Muscle layer of duodenum (tissue), 2 donors: ENCODE measurements at regions not wholly inside any gene's neighbourhood (a gene's known extent, or its start where the extent isn't known, plus 50 kb on each side); places are given as distances from the start of the nearest gene placed in this dataset.

Experiments used
- H3K27ac ChIP-seq: one replicate; pipeline ENCODE4 v1.7.0; 2013; ENCODE audit warnings: mild to moderate bottlenecking, low read length
- H3K27me3 ChIP-seq: one replicate; pipeline ENCODE4 v1.7.0; 2013; ENCODE audit warnings: low read depth, mild to moderate bottlenecking, control low read depth, low read length
- H3K36me3 ChIP-seq, 2 donors: one replicate each; pipeline ENCODE4 v1.7.0; 2013; ENCODE audit warnings: low read length in 2 of 2, control low read depth in 1 of 2, mild to moderate bottlenecking in 1 of 2; ENCODE audit not compliant: insufficient read depth in 2 of 2, control insufficient read depth in 1 of 2
- H3K4me1 ChIP-seq, 2 donors: one replicate each; pipeline ENCODE4 v1.7.0; 2013; ENCODE audit warnings: low read length in 2 of 2, mild to moderate bottlenecking in 2 of 2, control low read depth in 1 of 2, moderate library complexity in 1 of 2; ENCODE audit not compliant: insufficient read depth in 2 of 2, control insufficient read depth in 1 of 2
- H3K4me3 ChIP-seq, 2 donors: one replicate each; pipeline ENCODE4 v1.7.0; 2013; ENCODE audit warnings: low read length in 2 of 2, low read depth in 1 of 2, mild to moderate bottlenecking in 1 of 2
- H3K9me3 ChIP-seq, 2 donors: one replicate each; pipeline ENCODE4 v1.7.0; 2013; ENCODE audit warnings: low read length in 2 of 2, control low read depth in 1 of 2, mild to moderate bottlenecking in 1 of 2; ENCODE audit not compliant: control insufficient read depth in 1 of 2
- donor health status: healthy.

DNA sequence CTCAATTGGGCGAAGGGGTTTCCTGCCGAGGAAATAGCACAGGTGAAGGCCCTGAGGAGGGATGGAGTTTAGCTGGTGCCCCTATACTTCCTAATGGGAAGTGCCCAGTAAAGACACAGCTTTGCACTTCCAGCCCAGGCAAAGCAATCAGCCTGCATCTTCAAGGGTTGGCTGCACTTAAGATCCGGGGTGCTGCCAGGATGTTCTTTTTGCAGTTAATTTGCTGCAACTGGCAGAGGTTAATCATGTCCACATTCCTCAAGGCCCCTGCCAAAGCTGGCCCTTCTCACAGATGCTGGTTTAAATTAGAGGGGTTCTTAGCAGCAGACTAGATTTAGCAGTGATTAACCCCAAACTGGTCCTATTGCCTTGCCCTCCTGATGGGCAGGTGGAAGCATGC, 137.7 kb upstream of the NAV2 start:
- Histone ChIP-seq H3K27me3 (no peaks in the 10 kb centered on the region), H3K9me3 (no peaks in the 10 kb centered on the region), H3K4me1 (peaks cover 14 to 50% of the 10 kb centered on the region in 2 donors), H3K4me3 (no peak overlapping the region), H3K27ac (no peak overlapping the region), H3K36me3 (no peaks in the 10 kb centered on the region)

DNA sequence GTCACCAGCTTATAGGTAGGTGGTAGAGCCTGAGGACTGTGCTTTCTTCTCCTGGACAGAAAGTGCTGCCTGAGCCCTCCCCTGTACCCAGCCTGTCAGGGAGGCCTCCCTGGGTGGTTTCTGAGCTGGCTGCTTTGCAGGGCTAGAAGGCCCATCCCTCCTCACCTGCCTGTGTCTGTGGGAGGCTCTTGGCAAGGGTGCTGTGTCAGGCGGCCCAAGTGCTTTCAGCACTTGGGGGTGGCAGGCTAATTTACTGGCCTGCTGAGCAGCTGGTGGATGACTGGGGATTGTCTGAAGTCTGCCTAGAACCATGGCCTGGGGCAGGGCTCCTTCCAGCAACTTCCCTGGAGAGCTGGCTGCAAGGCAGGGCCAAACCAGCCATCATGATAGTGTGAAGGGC, 139.0 kb upstream of the NAV2 start:
- peaks cover 13 to 43% of the 10 kb centered on the region in 2 donors for H3K4me1 ChIP-seq
- H3K36me3 ChIP-seq: no peaks in the 10 kb centered on the region
- no peak overlapping the region for H3K27ac ChIP-seq
- H3K4me3 ChIP-seq: no peak overlapping the region
- H3K27me3 ChIP-seq: no peaks in the 10 kb centered on the region
- H3K9me3 ChIP-seq: no peaks in the 10 kb centered on the region

DNA sequence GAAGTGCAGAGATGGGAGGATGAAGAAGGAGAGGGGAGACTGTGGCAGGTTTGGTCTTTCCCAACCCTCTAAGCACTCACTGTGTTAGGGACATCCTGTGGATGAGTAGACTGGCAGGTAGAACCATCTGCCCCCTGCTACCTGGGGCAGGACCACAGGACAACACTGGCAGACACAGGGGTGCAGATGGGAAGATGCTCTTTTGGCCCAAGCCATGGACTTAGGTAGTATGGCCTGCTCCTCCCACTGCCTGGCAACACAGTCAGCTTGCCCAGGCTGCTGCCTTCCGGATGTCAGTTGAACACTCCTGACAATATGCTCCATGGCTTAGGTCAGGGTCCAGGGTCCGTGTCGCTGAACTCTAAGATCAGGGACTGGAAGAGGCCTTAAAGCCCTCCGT, 140.7 kb upstream of the NAV2 start:
- Histone ChIP-seq H3K4me3 (no peak overlapping the region), H3K27me3 (no peaks in the 10 kb centered on the region), H3K4me1 (peaks cover 5 to 36% of the 10 kb centered on the region in 2 donors), H3K9me3 (no peaks in the 10 kb centered on the region), H3K36me3 (no peaks in the 10 kb centered on the region), H3K27ac (no peak overlapping the region)

DNA sequence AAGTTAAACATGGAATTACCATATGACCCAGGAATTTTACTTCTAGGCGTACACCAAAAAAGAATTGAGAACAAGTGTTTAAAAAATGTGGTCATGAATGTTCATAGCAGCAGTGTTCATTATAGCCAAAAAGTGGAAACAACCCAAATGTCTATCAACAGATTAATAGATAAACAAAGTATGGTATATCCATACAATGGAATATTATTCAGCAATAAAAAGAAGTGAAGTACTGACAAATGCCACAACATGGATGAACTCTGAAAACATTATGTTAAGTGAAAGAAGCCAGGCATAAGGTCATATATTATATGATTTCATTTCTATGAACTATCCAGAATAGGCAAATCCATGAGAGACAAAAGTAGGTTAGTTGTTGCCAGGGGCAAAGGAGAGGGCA, 141.7 kb upstream of the NAV2 start:
- Histone ChIP-seq H3K27me3 (no peaks in the 10 kb centered on the region), H3K4me3 (no peak overlapping the region), H3K27ac (no peak overlapping the region), H3K4me1 (peaks cover 4 to 35% of the 10 kb centered on the region in 2 donors), H3K9me3 (no peaks in the 10 kb centered on the region), H3K36me3 (no peaks in the 10 kb centered on the region)

DNA sequence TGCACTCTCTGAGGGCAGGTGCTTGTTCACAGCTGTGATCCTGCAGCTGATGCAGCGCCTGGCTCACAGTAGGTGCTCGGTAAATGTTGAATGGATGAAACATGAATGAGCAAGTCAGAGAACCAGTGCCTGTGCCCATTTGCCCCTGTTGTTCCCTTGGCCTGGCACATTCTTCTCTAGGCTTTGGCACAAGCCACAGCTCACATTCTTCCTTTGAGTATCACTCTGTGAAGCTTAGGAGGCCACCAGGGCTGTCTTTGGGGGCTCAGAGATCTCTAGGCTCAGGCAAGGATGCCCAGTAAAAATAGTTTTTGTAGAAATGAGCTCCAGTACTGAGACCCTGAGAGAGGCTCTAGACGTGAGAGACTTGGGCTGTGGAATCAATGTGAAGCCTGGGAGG, 144.6 kb upstream of the NAV2 start:
- no peak overlapping the region for H3K4me3 ChIP-seq
- H3K36me3 ChIP-seq: no peaks in the 10 kb centered on the region
- no peaks in the 10 kb centered on the region for H3K9me3 ChIP-seq
- peaks cover 4 to 19% of the 10 kb centered on the region in 2 donors for H3K4me1 ChIP-seq
- H3K27ac ChIP-seq: no peak overlapping the region
- H3K27me3 ChIP-seq: no peaks in the 10 kb centered on the region

DNA sequence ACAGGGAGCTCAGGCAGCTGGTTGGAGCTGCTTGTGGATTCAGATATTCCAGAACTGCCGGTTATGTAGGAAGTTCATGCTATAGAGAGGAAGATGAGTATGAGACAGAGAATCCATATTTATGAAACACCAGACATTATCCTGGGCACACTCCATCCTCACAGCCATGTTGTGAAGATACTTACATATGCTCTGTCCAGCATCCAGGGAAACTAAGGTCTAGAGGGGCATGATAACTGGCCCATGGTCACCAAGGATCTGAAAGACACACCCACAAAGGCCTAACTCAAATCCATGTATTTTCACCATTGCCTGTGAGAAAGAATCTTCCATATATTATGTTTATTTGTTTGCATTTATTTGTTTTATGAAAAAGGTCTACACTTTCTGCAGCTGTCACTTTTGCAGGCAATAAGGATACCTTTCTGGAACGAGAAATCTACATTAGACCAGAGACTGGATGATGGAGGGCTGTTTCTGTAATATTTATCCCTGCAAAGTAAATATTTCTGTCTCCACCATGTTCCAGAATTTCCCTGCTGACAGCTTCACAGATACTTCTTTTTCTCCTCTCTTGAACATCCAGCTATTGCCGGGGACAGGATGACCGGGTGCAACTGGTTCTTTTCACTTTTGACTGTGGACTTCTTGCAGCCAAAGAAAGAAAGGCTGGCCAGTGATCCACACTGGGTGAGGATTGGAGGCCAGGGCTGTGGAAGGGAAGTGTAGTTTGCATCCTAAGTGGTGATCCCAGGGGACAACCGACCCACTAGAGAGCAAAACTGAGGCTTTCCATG, 145.9 kb upstream of the NAV2 start:
- Histone ChIP-seq H3K4me1 (peaks cover 4 to 19% of the 10 kb centered on the region in 2 donors), H3K27me3 (no peaks in the 10 kb centered on the region), H3K27ac (no peak overlapping the region)

DNA sequence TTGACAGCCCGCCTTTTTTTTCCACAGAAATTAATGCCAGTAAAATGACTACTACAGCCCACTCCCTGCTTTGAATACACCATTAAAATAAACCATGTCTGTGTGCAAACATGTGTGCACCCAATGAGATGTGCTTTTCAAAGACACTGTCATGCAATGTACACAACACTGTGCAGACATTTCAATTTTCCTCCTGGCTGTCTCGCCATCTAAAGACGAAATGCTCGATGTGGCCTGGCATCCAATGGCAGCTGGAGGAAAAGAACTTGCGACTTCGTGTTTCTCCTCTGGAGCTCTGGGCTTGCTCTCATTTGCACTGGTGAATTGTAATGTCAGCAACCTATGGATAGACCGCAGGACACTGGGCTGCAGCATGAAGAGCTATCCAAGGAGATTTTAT, 147.0 kb upstream of the NAV2 start:
- H3K4me1 ChIP-seq: peaks cover 4 to 19% of the 10 kb centered on the region in 2 donors
- no peaks in the 10 kb centered on the region for H3K9me3 ChIP-seq
- no peak overlapping the region for H3K4me3 ChIP-seq
- H3K27ac ChIP-seq: no peak overlapping the region
- no peaks in the 10 kb centered on the region for H3K36me3 ChIP-seq
- H3K27me3 ChIP-seq: no peaks in the 10 kb centered on the region

More for the DNA sequence above, 145.9 kb upstream of the NAV2 start:
- Histone ChIP-seq H3K36me3 (no peaks in the 10 kb centered on the region), H3K4me3 (no peak overlapping the region), H3K9me3 (no peaks in the 10 kb centered on the region)

DNA sequence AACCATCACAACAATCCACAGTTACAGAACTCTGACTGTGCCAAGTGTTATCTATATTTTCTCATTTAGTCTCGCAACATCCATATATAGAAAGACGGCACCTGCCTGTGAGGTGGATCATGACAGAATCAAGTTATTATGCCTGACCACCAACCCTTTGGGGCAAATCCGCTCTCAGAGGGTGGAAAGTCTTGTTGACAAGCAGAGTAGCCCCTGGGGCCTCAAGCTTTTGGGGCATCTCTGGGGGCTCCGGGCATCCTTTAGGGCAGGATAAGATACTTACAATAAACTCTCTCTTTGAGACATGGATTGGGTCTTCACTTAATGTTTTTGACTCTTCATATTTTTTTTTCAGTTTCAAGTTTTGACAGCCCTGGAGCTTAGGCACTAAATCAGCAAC, 150.5 kb upstream of the NAV2 start:
- Histone ChIP-seq H3K9me3 (no peaks in the 10 kb centered on the region), H3K27ac (no peak overlapping the region), H3K36me3 (no peaks in the 10 kb centered on the region), H3K27me3 (no peaks in the 10 kb centered on the region), H3K4me1 (peaks cover 0 to 11% of the 10 kb centered on the region in 2 donors), H3K4me3 (no peak overlapping the region)

DNA sequence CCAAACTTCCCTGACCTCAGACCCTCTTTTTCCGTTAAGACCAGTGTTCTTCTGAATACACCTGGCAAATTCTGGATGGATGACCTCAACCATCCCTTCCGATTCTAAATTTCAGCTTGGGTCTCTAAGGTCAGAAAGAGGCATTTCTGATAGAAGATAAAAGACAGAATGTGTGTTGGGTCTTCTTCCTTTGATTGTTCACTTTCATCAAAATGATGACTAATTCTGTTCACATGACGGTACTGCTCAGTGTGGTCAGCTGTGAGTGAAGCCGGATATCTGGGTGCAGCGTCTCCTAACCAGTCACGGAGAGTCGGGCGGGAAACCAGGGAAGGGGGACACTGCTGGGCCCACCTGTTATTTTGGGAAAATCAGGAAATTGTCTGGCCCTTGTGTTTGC, 151.6 kb upstream of the NAV2 start:
- no peak overlapping the region for H3K27ac ChIP-seq
- H3K36me3 ChIP-seq: no peaks in the 10 kb centered on the region
- H3K4me3 ChIP-seq: no peak overlapping the region

DNA sequence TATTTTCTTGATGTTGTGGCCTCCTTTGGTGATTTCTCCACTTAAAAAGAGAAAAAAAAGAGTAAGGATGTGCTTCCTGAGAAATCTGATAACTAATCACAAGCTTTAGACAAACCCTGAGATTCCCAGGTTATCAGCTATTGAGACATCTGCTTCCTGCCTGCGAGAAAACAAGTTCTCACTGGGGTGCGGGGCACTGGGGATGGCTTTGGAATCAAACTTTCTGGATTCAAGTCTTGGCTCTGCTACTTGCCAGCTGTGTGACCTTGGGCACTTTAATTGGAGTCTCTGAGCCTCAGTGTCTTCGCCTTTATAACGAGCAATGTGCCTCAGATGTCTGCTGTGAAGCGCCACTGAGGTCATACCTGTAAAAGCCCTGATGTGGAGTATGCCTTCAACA, 152.5 kb upstream of the NAV2 start:
- no peak overlapping the region for H3K27ac ChIP-seq
- no peaks in the 10 kb centered on the region for H3K4me1 ChIP-seq

More for the DNA sequence above, 151.6 kb upstream of the NAV2 start:
- Histone ChIP-seq H3K27me3 (no peaks in the 10 kb centered on the region), H3K4me1 (no peaks in the 10 kb centered on the region), H3K9me3 (no peaks in the 10 kb centered on the region)

DNA sequence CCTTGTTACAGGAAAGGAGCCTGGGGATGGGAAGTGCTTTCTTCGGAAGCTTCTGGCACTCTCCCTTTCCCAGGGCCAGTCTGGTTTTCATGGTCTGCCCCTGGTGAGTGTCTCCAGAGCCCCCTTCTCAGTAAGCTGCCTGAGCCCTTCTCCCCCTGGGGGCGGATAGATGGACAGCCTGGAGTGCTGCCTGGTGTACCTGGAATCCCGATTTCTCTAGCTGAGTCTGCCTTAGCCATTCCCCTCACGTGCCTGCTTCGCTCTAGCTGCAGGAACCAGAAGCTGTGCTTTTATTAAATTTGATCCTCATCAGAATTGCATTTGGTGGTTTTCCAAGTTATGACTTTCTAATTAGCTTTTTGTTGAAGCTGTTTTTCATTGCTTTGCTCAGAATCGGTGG, 152.9 kb upstream of the NAV2 start:
- Histone ChIP-seq H3K4me1 (no peaks in the 10 kb centered on the region), H3K27me3 (no peaks in the 10 kb centered on the region), H3K4me3 (no peak overlapping the region), H3K27ac (no peak overlapping the region), H3K36me3 (no peaks in the 10 kb centered on the region), H3K9me3 (no peaks in the 10 kb centered on the region)

More for the DNA sequence above, 152.5 kb upstream of the NAV2 start:
- H3K4me3 ChIP-seq: no peak overlapping the region
- H3K9me3 ChIP-seq: no peaks in the 10 kb centered on the region
- H3K27me3 ChIP-seq: no peaks in the 10 kb centered on the region
- H3K36me3 ChIP-seq: no peaks in the 10 kb centered on the region
